ENCODE measurements at regions not wholly inside any gene's neighbourhood (a gene's known extent, or its start where the extent isn't known, plus 50 kb on each side); places are given as distances from the start of the nearest gene placed in this dataset.
A peak's percentile ranks its signal among the peaks of the same experiment; 100 is the strongest.

- DNase-seq (ENCODE audit: low read depth): no peak
These were observed 523.0 kb downstream of the PTPRC start for GRCh38 chr1:199161766-199162303.

DNA sequence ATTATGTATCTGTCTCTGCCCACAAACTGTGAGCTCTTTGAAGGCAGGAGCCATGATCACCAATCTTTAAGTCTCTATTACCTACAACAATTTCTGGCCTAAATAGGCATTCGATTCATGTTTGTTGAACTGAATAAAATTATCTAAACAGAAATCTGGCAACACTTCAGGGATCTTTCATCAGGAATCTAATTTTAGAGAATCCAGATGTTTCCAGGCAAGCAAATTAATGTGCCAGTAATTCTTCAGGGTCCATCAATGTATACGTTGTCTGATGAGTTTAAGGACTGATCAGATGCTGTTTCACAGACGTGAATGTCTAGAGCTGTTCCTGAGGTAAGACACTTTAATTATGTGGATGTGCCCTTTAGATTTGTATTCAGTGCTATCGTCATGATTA, 524.4 kb downstream of the PTPRC start:
- no peak for DNase-seq (ENCODE audit: low read depth)

GRCh38 chr1:199163670-199164069, 524.8 kb downstream of the PTPRC start:
- no peak for DNase-seq (ENCODE audit: low read depth)

GRCh38 chr1:199167460-199167859, 528.6 kb downstream of the PTPRC start:
- no peak for DNase-seq (ENCODE audit: low read depth)

DNA sequence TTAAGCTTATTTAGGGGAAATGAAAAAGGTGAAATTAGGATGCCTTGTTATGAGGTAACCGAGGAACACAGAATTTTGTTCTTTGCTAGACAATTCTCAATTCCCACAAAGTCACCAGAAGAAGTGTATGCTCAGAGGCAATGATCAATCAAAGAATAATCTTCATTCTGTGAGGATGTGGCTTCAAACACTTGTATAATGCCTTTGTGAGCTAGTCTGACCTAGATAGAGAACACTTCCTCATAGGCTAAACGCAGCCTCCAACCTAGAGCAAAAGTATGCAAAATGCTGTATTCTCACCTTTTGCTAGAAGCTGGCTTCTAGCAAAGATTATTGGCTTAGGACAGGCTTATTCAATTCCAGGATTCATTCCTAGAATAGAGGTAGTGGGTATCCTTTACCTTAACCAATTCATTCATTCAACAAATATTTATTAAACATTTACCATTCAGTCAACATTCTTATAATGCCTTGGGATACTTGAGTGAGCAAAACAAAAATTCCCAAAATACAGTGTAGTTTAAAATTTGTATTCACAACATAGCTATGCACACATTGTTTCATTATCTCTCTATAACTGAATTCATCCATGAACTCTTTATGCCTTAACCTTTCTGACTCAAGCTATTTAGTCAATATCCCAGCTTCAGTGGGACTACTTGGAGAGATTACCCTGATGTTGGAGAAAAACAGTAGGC, 530.2 kb downstream of the PTPRC start:
- DNase-seq (ENCODE audit: low read depth): no peak

DNA sequence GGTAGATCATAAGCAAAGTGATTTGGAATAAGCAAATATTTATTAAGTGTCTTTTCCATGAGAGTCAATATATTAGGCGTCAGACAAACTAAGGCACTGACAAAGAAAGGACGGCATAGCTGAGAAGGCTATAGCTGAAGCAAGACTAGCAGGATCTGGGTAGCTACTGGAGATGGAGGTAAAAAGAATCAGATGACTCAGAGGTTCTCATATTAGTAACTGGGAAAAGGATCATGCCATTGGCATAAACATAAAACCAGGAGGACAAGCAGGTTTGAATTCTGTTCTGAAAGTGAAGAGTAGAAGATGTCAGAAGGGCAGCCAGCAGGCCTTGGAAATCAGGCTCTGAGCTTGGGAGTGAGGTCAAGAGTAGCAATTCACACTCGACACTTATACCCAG, 531.9 kb downstream of the PTPRC start:
- DNase-seq (ENCODE audit: low read depth): no peak

DNA sequence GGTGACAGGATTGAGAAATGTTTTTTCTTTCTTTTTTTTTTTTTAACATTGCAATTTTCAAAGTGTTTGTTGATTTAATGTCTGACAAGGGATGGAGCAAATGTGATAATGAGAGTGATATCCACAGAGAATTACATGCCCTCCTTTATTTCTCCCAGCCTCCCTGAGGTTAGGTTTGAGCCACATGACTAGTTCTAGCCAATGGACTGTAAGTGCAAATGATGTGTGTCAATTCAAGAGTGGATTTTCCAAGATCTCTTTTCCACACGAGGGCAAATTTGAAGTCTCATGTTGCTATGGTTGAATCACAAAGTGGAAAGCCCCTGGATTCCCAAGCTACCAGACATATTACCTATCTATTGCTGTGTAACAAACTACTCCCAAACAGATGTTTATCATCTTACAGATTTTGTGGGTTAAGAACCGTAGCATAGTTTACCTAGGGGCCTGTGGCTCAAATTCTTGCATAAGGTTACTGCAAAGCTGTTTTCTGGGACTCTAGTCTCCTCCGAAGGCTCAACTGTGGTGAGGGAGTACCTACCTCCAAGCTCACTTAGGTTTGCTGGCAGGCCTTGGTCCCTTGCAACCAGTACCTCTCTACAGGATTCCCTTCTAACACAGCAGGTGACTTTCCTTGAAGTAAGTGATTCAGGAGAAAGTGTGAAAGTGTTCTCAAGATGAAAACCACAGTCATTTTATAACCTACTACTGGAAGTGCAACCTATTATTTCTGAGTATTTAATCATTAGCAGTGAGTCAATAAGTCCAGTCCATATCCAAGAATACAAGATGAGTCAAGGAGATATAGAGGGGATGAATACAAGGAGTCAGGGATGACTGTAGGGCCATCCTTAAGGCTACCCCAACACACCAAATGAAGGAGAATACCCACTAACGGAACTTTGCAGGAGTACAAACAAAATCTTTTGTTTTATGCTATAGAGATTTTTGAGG, 533.6 kb downstream of the PTPRC start:
- DNase-seq (ENCODE audit: low read depth): no peak

- DNase-seq (ENCODE audit: low read depth): peak; percentile 22
These were observed 534.5 kb downstream of the PTPRC start for GRCh38 chr1:199173356-199173755.

- no peak for DNase-seq (ENCODE audit: low read depth)
These were observed 535.5 kb downstream of the PTPRC start for GRCh38 chr1:199174336-199174735.

DNA sequence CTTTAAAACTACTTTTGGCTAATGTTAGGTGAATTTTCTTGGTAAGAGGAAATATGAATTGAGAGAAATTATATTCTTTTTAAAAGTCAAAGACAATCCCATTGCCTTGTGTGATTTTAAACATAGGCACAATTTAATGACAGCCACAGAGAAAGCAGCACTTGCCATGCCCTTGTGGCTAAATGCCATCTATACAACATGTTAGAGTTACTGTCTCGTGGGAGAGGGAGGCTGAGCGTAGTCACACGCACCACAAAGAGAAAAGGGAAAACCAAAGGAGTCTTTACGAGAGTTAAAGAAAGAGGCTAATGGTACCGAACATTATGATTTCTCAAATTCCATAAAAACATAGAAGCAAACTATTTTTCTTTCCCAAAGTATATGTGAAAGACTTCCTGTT, 537.9 kb downstream of the PTPRC start:
- DNase-seq (ENCODE audit: low read depth): peak; percentile 52

DNA sequence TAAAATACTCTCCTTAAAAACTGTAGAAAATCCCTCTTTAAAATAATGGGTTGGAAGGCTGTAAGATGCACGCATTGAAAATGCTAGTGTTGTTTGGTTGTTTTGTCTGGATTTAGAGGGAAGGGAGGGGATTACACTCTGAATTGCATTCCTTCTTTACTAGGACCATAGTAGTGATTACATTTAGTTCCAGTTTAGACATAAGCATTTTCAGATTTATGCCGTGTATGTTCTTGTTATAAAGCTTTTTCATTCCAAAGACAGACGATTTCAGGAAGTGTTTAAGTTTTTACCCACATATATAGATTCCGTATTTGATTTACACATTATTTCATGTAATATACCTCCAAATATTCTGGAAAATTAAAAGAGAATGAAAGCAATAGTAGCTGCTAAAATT, 538.4 kb downstream of the PTPRC start:
- no peak for DNase-seq (ENCODE audit: low read depth)

DNA sequence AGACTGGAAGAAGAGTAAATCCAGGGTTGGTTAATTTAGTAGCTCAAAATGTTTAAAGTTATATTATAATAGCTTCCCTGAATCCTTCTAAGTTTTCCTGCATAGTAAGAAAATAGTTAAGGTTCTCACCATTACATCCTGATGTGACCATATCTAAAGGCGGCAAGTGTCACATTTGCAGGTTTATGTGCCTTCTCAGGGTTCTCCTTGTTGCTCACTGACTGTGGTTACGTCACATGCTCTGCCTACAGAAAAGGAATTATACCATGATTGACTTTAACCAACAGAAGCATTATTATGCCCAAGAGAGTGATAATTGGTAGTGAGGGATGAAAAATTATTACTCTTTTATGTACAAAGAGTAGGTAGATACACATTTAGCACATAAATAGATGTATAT, 539.8 kb downstream of the PTPRC start:
- DNase-seq (ENCODE audit: low read depth): no peak

DNA sequence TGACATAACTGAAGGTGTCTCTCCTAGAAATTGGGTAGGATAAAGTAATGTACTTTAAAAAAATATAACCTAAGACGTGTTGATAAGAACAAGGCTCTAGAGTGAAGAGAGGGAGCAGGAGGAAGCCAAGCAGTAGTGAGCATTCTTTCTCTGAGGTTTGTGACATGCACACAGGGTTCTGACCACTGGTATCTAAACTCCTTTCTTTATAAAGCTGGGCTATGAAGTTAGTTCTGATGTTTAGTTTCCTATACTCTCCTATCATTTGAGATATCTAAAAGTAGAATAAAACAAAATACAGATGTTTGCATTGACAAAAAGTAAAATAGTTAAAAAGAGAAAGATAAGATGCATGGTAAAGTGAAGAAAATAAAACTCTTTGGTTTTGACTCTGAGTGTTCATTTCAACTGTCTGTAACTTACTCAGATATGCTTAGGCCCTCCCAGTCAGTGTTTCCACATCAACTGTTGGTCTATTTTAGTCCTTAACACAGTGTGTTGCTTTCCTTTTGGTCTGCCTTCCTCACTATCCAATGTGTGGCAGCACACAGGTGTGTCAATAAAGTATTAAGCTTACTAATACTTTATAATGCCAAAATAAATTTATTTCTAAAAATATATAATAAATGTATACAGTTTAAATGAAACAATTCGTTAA, 543.5 kb downstream of the PTPRC start:
- DNase-seq (ENCODE audit: low read depth): no peak

DNA sequence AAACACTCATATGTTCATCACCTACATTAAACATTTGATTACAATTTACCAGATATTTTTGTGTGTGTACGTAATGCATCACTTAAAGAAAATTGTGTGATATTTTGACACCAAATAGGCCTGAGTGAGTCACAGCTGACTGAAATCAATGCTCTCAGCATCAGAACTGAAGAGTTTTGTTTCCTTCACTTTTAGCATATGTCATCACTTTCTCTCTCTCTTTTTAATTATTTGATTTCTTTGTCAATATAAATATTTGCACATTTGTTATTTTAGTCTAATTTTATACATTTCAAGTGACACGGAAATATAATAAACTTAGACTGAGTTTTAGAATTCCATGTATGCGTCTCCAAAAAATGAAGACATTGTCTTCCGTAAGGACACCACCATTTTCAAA, 545.3 kb downstream of the PTPRC start:
- no peak for DNase-seq (ENCODE audit: low read depth)

DNA sequence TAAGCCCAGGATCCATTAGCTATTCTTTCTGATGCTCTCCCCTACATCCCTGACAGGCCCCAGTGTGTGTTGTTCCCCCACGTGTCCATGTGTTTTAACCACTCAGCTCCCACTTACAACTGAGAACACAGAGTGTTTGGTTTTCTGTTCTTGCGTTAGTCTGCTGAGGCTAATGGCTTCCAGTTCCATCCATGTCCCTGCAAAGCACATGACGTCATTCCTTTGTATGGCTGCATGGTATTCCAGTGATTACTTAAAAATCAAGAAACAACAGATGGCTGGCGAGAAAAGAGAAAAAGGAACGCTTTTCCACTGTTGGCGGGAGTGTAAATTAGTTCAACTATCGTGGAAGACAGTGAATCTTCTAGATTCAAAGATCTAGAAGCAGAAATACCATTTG, 556.0 kb downstream of the PTPRC start:
- no peak for DNase-seq (ENCODE audit: low read depth)

DNA sequence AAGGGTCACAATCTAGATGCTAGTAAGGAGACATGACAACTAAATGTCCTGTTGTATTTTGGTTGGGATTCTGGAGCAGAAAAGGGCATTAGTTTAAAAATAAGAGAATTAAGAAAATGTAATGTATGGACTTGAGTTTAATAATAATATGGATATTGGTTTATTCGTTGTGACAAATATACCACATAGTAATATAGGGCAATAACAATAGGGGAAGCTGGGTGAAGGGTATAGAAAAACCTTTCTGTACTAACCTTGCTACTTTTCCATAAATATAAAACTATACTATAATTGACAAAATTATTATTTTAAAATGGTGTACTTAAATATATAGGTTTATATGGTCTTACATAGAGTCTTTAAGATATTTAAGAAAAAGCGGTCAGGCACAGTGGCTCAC, 558.9 kb downstream of the PTPRC start:
- DNase-seq (ENCODE audit: low read depth): no peak

DNA sequence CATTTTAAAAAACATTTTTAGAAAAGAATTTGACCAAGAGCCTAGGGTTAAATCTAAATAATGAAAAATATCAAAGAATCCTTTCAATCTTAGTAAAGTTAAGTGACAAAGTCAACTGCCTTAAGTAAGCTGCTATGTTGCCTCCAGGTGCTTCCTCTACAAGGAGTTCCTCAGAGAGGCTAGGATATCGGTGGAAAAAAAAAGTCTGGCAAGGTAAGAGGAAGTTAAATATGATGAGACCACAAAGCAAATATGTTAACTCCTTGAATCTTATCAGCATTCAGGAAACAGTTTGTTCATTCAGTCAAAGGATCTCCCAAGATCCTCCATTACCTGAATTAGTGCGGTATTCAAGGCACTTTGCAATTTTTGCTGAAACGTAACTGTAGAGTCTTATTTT, 563.5 kb downstream of the PTPRC start:
- no peak for DNase-seq (ENCODE audit: low read depth)

GRCh38 chr1:199204231-199204630, 565.4 kb downstream of the PTPRC start:
- no peak for DNase-seq (ENCODE audit: low read depth)

DNA sequence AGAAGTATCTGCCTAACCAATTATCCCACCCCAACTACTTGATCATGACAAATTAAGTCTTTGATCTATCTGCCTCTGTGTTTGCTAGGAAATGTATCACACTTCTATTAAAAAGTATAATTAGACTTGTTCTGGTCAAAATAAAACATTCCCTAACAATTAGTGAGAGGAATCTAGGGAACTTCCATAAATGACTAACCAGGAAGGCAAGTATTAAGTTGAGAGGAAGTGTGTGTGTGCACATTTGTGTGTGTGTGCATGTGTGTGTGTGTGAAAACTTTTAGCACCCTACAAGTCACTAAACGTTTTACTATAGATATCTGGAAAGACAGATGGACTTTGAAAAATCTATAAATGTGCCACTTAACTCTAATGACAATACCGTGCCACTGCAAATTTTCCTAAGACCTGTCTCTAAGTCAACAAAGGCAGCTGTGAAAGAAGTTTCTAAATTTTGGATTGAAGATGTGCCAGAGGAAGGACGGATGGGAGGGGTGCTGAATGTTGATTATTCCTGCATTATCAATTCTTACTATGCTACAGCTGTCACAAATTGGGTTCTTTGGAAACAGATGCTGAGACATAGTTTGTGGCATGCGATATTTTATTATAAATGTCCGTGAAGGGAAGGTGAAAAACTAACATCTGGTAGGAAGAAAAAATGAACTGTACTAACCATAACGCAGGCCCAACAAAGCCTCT, 567.1 kb downstream of the PTPRC start:
- no peak for DNase-seq (ENCODE audit: low read depth)

GRCh38 chr1:199208847-199209246, 570.0 kb downstream of the PTPRC start:
- no peak for DNase-seq (ENCODE audit: low read depth)

GRCh38 chr1:199218065-199218464, 579.2 kb downstream of the PTPRC start:
- DNase-seq (ENCODE audit: low read depth): no peak

DNA sequence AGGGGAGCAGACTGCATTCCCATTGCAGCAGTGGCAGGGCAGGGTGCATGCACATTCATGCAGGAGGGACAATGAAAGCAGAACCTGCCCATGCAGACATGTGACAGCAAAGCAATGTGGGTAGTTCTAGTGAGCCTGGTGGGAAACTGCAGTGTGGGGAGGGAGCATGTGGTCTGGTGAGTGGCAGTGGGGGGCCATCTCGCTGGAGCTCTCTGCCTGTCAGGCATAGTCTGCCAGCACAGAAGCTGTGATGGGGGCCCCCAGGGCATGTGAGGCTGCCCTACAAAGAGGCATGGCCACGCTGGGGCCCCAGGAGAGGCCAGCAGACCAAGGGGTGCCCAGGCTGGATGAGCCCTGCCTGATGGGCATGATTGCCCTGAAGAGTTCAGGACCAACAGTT, 579.7 kb downstream of the PTPRC start:
- DNase-seq (ENCODE audit: low read depth): no peak
